D721Med (cell line): ENCODE measurements at regions not wholly inside any gene's neighbourhood (a gene's known extent, or its start where the extent isn't known, plus 50 kb on each side); places are given as distances from the start of the nearest gene placed in this dataset.
"Not testable (repeated sequence)": the region's sequence is repeated elsewhere in the genome, so short reads cannot be mapped to it uniquely, and the experiment has no call there.

Experiments
- DNase-seq: peaks from one replicate; pipeline ENCODE4 v3.0.0; 2011; ENCODE audit warnings: low spot score; ENCODE audit not compliant: insufficient read length
- FAIRE-seq: peaks from 2 replicates; lab custom pipeline; 2011; peaks lifted over from hg19 to GRCh38; lab: Jason Lieb, UNC
- TF ChIP-seq, protein P1 (sequence below): IDR thresholded peaks from 2 replicates; pipeline ENCODE4 v1.5.1; 2012; ENCODE audit warnings: mild to moderate bottlenecking, control low read depth; ENCODE audit not compliant: insufficient read depth; ENCODE audit errors: missing control alignments

- FAIRE-seq (no peak), DNase-seq (no peak)
- TF ChIP-seq, protein P1, sequence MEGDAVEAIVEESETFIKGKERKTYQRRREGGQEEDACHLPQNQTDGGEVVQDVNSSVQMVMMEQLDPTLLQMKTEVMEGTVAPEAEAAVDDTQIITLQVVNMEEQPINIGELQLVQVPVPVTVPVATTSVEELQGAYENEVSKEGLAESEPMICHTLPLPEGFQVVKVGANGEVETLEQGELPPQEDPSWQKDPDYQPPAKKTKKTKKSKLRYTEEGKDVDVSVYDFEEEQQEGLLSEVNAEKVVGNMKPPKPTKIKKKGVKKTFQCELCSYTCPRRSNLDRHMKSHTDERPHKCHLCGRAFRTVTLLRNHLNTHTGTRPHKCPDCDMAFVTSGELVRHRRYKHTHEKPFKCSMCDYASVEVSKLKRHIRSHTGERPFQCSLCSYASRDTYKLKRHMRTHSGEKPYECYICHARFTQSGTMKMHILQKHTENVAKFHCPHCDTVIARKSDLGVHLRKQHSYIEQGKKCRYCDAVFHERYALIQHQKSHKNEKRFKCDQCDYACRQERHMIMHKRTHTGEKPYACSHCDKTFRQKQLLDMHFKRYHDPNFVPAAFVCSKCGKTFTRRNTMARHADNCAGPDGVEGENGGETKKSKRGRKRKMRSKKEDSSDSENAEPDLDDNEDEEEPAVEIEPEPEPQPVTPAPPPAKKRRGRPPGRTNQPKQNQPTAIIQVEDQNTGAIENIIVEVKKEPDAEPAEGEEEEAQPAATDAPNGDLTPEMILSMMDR: no peak
Observed at GRCh38 chr6:80519811-80520594, 413.5 kb downstream of the BCKDHB start.

DNA sequence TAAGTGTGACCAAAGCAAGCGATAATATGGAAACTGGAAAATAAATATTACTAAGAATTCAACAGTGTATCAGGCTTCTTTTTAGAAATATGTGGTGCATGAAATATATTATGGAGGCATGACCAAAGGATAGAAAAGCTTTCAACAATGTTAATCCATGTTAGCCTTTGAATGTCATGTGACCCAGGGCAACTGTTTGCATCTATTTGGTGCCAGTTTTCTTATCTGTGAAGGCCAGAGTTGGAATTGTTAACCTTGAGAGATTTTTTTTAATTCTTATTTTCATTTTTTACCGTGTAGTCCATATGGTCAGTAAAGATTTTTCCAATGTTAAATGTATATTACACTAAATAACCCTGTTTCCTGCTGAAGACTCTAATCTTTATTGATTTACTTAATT, 411.1 kb downstream of the BCKDHB start:
- DNase-seq (no peak), FAIRE-seq (no peak)
- TF ChIP-seq, protein P1: no peak

DNA sequence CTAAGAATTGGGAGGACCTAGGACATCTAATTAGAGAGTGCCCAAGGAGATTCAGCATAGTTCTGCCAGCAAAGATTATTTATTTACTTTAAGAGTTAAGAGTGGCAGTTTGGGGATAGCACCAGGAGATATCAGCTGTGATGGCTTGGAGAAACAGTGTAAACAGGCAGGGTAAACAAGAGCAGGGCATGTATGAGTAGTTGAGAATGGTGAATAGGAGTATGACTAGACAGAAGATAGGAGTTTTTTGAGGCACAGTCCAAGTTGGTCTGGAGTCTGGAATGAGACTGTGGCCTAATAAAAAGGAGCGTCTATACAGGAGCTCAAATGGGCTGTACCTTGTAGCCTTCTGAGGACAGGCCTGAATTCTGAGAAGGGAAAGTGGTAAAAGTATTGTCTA, 404.1 kb downstream of the BCKDHB start:
- FAIRE-seq, DNase-seq: not testable (repeated sequence)

GRCh38 chr6:80508885-80509630, 402.6 kb downstream of the BCKDHB start:
- DNase-seq: no peak
- no peak for FAIRE-seq
- TF ChIP-seq, protein P1: no peak

DNA sequence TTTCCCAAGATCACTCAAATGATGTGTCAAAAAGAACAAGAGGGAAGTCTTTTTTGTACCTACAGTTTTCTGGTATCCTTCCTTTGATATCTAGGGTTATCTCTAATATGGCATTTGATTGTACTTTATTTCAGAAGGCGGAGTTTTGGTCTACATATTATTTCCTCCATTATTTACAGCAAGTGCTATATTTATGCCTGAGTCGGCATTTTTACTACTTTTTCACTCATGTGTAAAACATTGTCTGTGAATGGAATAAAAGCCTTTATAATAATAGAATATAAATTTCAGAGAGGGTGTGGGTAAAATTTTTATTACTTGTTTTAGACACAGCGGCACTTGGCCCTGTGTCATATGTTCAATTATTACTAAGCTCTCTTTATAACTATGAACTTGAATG, 398.4 kb downstream of the BCKDHB start:
- TF ChIP-seq, protein P1: no peak
- FAIRE-seq (no peak), DNase-seq (no peak)

DNA sequence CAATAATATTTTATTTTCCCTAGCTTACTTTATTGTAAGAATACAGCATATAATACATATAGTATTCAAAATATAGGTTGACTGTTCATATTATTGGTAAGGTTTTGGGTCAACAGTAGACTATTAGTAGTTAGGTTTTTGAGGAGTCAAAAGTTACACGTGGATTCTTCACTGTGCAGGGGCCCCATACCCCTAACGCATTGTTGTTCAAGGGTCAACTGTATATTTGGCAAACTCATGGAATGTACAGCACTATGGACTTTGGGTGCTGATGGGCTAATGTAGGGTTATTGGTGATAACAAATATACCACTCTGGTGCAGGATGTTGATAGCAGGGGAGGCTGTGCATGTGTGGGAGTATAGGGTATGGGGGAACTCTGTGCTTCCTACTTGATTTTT, 397.2 kb downstream of the BCKDHB start:
- DNase-seq: no peak
- no peak for FAIRE-seq
- TF ChIP-seq, protein P1: no peak

DNA sequence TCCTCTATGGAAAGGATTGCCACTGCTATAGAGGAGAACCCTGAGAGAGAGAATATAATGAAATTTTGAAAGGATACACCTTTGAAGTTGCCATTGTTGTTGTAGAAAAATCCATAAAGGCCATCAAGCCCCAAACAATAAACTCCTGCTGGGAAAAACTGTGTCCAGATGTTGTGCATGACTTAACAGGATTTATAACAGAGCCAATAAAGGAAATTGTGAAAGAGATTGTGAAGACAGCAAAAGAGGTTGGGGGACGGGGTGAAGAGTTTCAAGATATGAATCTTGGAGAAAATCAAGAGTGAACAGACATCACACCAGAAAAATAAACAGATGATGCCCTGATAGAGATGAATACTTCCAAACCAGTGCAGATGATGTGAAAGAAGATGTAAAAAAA, 396.4 kb downstream of the BCKDHB start:
- TF ChIP-seq, protein P1: no peak
- no peak for DNase-seq
- no peak for FAIRE-seq
